HepG2 (cell line): ENCODE measurements at regions not wholly inside any gene's neighbourhood (a gene's known extent, or its start where the extent isn't known, plus 50 kb on each side); places are given as distances from the start of the nearest gene placed in this dataset.

Experiments
- BRF2 ChIP-seq: sonication (generic); formaldehyde crosslinking; IDR thresholded peaks from 2 replicates; pipeline ENCODE4 v1.8.1; 2022; ENCODE audit warnings: mild to moderate bottlenecking, missing genetic modification reagents
- ELF4 ChIP-seq: sonication (generic); formaldehyde crosslinking; IDR thresholded peaks from 2 replicates; pipeline ENCODE4 v1.5.0; 2020; ENCODE audit warnings: missing genetic modification reagents, mild to moderate bottlenecking, moderate library complexity, borderline replicate concordance
- FOSL2 ChIP-seq: sonication (generic); formaldehyde crosslinking; IDR thresholded peaks from 2 replicates; pipeline ENCODE4 v1.4.0; 2020; ENCODE audit warnings: missing genetic modification reagents
- HNRNPUL1 ChIP-seq: fragments of 200-400 bp; formaldehyde crosslinking; IDR thresholded peaks from 2 replicates; pipeline ENCODE4 v1.6.1; 2017; ENCODE audit warnings: low read depth, mild to moderate bottlenecking, low read length, moderate library complexity
- KIAA2018 ChIP-seq: sonication (generic); formaldehyde crosslinking; IDR thresholded peaks from 2 replicates; pipeline ENCODE4 v1.5.0; 2020; ENCODE audit warnings: mild to moderate bottlenecking, missing genetic modification reagents, borderline replicate concordance
- ZNF407 ChIP-seq: sonication (generic); formaldehyde crosslinking; IDR thresholded peaks from one replicate; pipeline ENCODE4 v1.5.1; 2020; ENCODE audit warnings: mild to moderate bottlenecking, missing genetic modification reagents; ENCODE audit errors: not compliant biosample characterization

GRCh38 chr3:163582967-163583366, 1495.3 kb downstream of the SI start (continued):
- no peak for TF ChIP-seq KIAA2018
- no peak for TF ChIP-seq BRF2 (CRISPR knock-in tag)
- no peak for TF ChIP-seq ZNF407
- TF ChIP-seq ELF4 (CRISPR knock-in tag) = no peak
- no peak for TF ChIP-seq FOSL2 (CRISPR knock-in tag)
- no peak for TF ChIP-seq HNRNPUL1
